ENCODE measurements at regions not wholly inside any gene's neighbourhood (a gene's known extent, or its start where the extent isn't known, plus 50 kb on each side); places are given as distances from the start of the nearest gene placed in this dataset.

- peak overlapping the region; percentile 58; the same call in 1 of the 2 replicates for H3K4me2 ChIP-seq
- no peaks in the 10 kb centered on the region for H3K9me2 ChIP-seq (ENCODE audit: insufficient read depth)
- Mint-ChIP-seq H3K9me3 (no peaks in the 10 kb centered on the region), H3K4me3 (no peak overlapping the region), H3K27ac (peak overlapping the region; percentile 60), H3K4me1 (peaks cover 10% of the 10 kb centered on the region), H3K36me3 (ENCODE audit: low read depth) (no peaks in the 10 kb centered on the region), H3K27me3 (ENCODE audit: insufficient read depth, low read depth, poor library complexity) (no peaks in the 10 kb centered on the region)
- DNase-seq (ENCODE audit: low spot score), result peak; percentile 68
- no peaks in the 10 kb centered on the region for H3F3A ChIP-seq (replicated peaks; ENCODE audit: low read depth)
- no peaks in the 10 kb centered on the region for H3K36me3 ChIP-seq (ENCODE audit: insufficient read depth)
- H3K27me3 ChIP-seq (ENCODE audit: insufficient read depth), result no peaks in the 10 kb centered on the region
- H3K4me3 ChIP-seq, result peak overlapping the region; percentile 32; the same call in 1 of the 2 replicates
- H4K20me1 ChIP-seq (replicated peaks; ENCODE audit: insufficient read depth), result no peaks in the 10 kb centered on the region
- H3K79me2 ChIP-seq (replicated peaks; ENCODE audit: insufficient read depth), result no peaks in the 10 kb centered on the region
- TF ChIP-seq CREB1 (CRISPR knock-in tag; IDR thresholded peaks at IDR 0.05; ENCODE audit: low read depth), result 0 out of 2 replicates have a peak, but pooled peaks have one; percentile 23
- TF ChIP-seq REST (IDR thresholded peaks at IDR 0.05; ENCODE audit: unreplicated experiment), result no peak
- no peak for TF ChIP-seq CTCF (conservative IDR thresholded peaks at IDR 0.05; ENCODE audit: low read depth in 2 of 2)
- H2AFZ ChIP-seq, result peak overlapping the region; percentile 44; the same call in 1 of the 2 replicates
- H3K27ac ChIP-seq (ENCODE audit: low read depth), result no peak overlapping the region
- ATAC-seq, result peak; percentile 86
- H3K4me1 ChIP-seq (ENCODE audit: insufficient read depth), result peaks cover 4% of the 10 kb centered on the region; the same call in 1 of the 2 replicates
Measured at GRCh38 chr4:175277816-175278215, 359.7 kb downstream of the ADAM29 start.

- Histone ChIP-seq H3K79me2 (replicated peaks; ENCODE audit: insufficient read depth) (no peaks in the 10 kb centered on the region), H3K27ac (ENCODE audit: low read depth) (no peak overlapping the region), H2AFZ (no peak overlapping the region), H3F3A (replicated peaks; ENCODE audit: low read depth) (no peaks in the 10 kb centered on the region), H4K20me1 (replicated peaks; ENCODE audit: insufficient read depth) (no peaks in the 10 kb centered on the region), H3K27me3 (ENCODE audit: insufficient read depth) (no peaks in the 10 kb centered on the region), H3K4me1 (ENCODE audit: insufficient read depth) (peaks cover 4% of the 10 kb centered on the region; the same call in 1 of the 2 replicates), H3K36me3 (ENCODE audit: insufficient read depth) (no peaks in the 10 kb centered on the region), H3K4me3 (no peak overlapping the region), H3K4me2 (no peak overlapping the region), H3K9me2 (ENCODE audit: insufficient read depth) (no peaks in the 10 kb centered on the region)
- no peaks in the 10 kb centered on the region for H3K9me3 Mint-ChIP-seq
- H3K36me3 Mint-ChIP-seq (ENCODE audit: low read depth), result no peaks in the 10 kb centered on the region
- ATAC-seq, result no peak
- H3K4me1 Mint-ChIP-seq, result peaks cover 10% of the 10 kb centered on the region
- DNase-seq (ENCODE audit: low spot score), result no peak
- H3K27ac Mint-ChIP-seq, result no peak overlapping the region
- no peak overlapping the region for H3K4me3 Mint-ChIP-seq
- no peaks in the 10 kb centered on the region for H3K27me3 Mint-ChIP-seq (ENCODE audit: insufficient read depth, low read depth, poor library complexity)
- TF ChIP-seq EZH2phosphoT487 (IDR thresholded peaks at IDR 0.05; ENCODE audit: unreplicated experiment) (no peak), EZH2 (IDR thresholded peaks at IDR 0.05; ENCODE audit: low read depth, unreplicated experiment) (no peak), POLR2AphosphoS5 (IDR thresholded peaks at IDR 0.05; ENCODE audit: low read depth) (no peak), STAT1 (IDR thresholded peaks at IDR 0.05; ENCODE audit: unreplicated experiment) (no peak), ZNF114 (CRISPR knock-in tag; IDR thresholded peaks at IDR 0.05) (no peak), NANOG (IDR thresholded peaks at IDR 0.05; ENCODE audit: borderline replicate concordance) (no peak), CTCF (conservative IDR thresholded peaks at IDR 0.05; ENCODE audit: low read depth in 2 of 2) (no peak)
Measured at GRCh38 chr4:175280153-175280552, 362.0 kb downstream of the ADAM29 start.

All from GM23338 (cell line).